Heart left ventricle (tissue), 16 donors: ENCODE measurements at regions not wholly inside any gene's neighbourhood (a gene's known extent, or its start where the extent isn't known, plus 50 kb on each side); places are given as distances from the start of the nearest gene placed in this dataset.

Experiments used
- ATAC-seq, 4 donors: fragments of 200-7000 bp; cut with Tn5 transposase; one replicate each; pipeline ENCODE4 v1.9.1; 2020 to 2022; ENCODE audit warnings: moderate library complexity in 4 of 4, mild to moderate bottlenecking in 3 of 4, moderate number of reproducible peaks in 1 of 4
- DNase-seq, 5 donors: peaks; one replicate each; pipeline ENCODE4 v3.0.0-alpha.2; 2020
- H3K27ac ChIP-seq, 12 donors: fragments of 200-600 bp; sonication (generic) in 4 of 12; one replicate each; pipeline versions ENCODE4 v1.5.0 to v1.8.0; 2016 to 2022; ENCODE audit warnings: mild to moderate bottlenecking in 2 of 12
- H3K27me3 ChIP-seq, 9 donors: fragments of 200-600 bp; sonication (generic) in 2 of 9; one replicate each; pipeline versions ENCODE4 v1.5.1 to v1.8.0; 2016 to 2022; ENCODE audit warnings: mild to moderate bottlenecking in 3 of 9
- H3K36me3 ChIP-seq, 9 donors: fragments of 200-600 bp; sonication (generic) in 2 of 9; one replicate each; pipeline versions ENCODE4 v1.5.0 to v1.8.0; 2018 to 2022; ENCODE audit warnings: mild to moderate bottlenecking in 2 of 9
- H3K4me1 ChIP-seq, 12 donors: fragments of 200-600 bp; sonication (generic) in 4 of 12; one replicate each; pipeline versions ENCODE4 v1.5.0 to v1.8.0; 2016 to 2022; ENCODE audit warnings: mild to moderate bottlenecking in 3 of 12
- H3K4me3 ChIP-seq, 12 donors: fragments of 200-600 bp; sonication (generic) in 4 of 12; one replicate each; pipeline versions ENCODE4 v1.5.0 to v1.8.0; 2017 to 2022; ENCODE audit warnings: mild to moderate bottlenecking in 9 of 12, moderate library complexity in 4 of 12
- H3K9me3 ChIP-seq, 12 donors: fragments of 200-600 bp; sonication (generic) in 4 of 12; one replicate each; pipeline versions ENCODE4 v1.5.0 to v1.8.0; 2016 to 2022; ENCODE audit warnings: mild to moderate bottlenecking in 1 of 12
- POLR2A ChIP-seq, 2 donors: fragments of 450-650 bp; IDR thresholded peaks; one replicate each; pipeline ENCODE4 v1.6.1; 2017; ENCODE audit warnings: antibody characterized with exemption in 2 of 2, mild to moderate bottlenecking in 2 of 2, moderate library complexity in 2 of 2
- WGBS, 4 donors: extraction: QIAGEN DNeasy Blood & Tissue Kit in 2 of 4; methylation state at CpG; one replicate each; pipeline versions ENCODE4 v1.1.5 to v1.1.7; 2013 to 2018; 5-methylcytosine and 5-hydroxymethylcytosine counted together
- intact Hi-C, 10 donors: fragments of 100-400 bp; cut with DNase I; formaldehyde crosslinking; loops; one replicate each; pipeline versions ENCODE4 v1.11.1 to v1.14.2; 2022
- TF ChIP-seq, protein P1 (sequence below), 12 donors: fragments of 200-600 bp; sonication (generic) in 4 of 12; IDR thresholded peaks; one replicate each; pipeline versions ENCODE4 v1.5.0 to v1.8.0; 2018 to 2022; ENCODE audit warnings: antibody characterized with exemption in 12 of 12, mild to moderate bottlenecking in 5 of 12
- donor health status: ischemic (EF 13 %, LVEDD 7.1; RV severe dilation, severe dysfunction).
- donor health status: healthy with polysubstance abuse.
- donor health status: DM: no; HTN: yes; CAD: no.
- donor health status: DM: no; HTN: no; CAD: no.
- donor health status: ischemic (EF 25% LVEDD 6.9; RV normal size, moderate dysfunction).
- donor health status: ischemic (EF 25% LVEDD 5.7; RV mildly dilated, moderate dysfunction).
- donor health status: healthy.
- donor health status: DM: yes; HTN: yes; CAD: no.
- donor health status: ischemic (EF 35%, LVEDD 5.7; RV mildly dilated, moderate dysfunction).
- donor health status: nonischemic (EF 11% LVEDD 7.7; RV severe dilation, severe dysfunction).
- donor health status: DM: yes; HTN: yes; CAD: no.
- donor health status: PGD.
- donor health status: ischemic (EF 29% LVEDD 5.4; RV normal size, mild dysfunction).
- donor health status: nonischemic (EF 23%, LVEDD 6.1; RV moderate dilation, normal function).

DNA sequence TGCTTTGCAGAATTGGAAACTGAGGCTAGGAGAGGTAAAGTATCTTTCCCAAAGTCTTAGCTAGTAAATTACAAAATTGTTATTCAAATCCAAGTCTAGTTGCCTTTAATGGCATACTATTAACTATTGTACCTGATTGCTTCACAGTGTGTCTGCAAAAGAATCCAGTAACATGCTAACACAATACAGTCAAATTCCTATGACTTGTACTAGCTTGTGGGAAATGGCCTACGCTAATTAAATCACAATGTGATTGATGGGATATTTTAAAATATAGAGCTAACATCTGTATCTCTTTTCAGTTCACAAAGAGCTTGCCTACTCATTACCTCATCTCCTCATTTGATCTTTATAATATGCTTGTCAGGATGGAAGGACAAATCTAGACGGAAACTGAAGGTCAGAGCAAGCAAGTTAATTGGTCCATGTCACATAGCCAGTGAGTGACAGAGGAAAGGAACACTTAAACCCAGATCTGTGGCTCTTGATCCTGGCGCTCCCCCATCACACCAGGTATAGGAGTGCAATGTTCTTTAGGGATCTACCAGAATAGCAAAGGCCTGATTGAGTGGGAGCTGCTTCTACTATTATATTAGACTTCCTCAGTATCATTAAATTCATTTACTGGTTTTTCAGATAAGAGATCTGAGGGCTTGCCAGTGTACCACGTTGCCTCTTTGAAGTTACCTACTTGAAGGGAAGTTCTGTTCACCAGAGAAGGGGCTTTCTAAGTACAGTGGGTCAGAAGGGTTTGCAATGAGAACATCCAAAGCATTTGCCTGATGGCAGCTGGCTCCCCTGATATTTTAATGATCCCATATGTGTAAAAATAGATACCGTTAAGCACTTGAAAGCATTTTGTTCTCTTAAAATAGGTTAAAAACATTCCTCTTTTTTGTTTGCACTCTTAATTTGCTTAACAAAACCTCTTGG lies 213.6 kb upstream of the SESN3 start:
- no peak overlapping the region for H3K27ac ChIP-seq
- H3K4me1 ChIP-seq: peaks cover 0 to 11% (median 0%) of the 10 kb centered on the region in 12 donors
- 60 to 67% (median 61%) methylated on average over 5 of the region's 5 CpGs for WGBS, 4 donors
- no peaks in the 10 kb centered on the region for H3K36me3 ChIP-seq
- DNase-seq (no peak), ATAC-seq (no peak)
- peaks cover 0 to 3% (median 0%) of the 10 kb centered on the region in 12 donors for H3K9me3 ChIP-seq
- no peaks in the 10 kb centered on the region for H3K27me3 ChIP-seq
- no peak overlapping the region for H3K4me3 ChIP-seq
- intact Hi-C loops: no loop called here
- TF ChIP-seq, protein P1, sequence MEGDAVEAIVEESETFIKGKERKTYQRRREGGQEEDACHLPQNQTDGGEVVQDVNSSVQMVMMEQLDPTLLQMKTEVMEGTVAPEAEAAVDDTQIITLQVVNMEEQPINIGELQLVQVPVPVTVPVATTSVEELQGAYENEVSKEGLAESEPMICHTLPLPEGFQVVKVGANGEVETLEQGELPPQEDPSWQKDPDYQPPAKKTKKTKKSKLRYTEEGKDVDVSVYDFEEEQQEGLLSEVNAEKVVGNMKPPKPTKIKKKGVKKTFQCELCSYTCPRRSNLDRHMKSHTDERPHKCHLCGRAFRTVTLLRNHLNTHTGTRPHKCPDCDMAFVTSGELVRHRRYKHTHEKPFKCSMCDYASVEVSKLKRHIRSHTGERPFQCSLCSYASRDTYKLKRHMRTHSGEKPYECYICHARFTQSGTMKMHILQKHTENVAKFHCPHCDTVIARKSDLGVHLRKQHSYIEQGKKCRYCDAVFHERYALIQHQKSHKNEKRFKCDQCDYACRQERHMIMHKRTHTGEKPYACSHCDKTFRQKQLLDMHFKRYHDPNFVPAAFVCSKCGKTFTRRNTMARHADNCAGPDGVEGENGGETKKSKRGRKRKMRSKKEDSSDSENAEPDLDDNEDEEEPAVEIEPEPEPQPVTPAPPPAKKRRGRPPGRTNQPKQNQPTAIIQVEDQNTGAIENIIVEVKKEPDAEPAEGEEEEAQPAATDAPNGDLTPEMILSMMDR (IDR thresholded peaks at IDR 0.05): no peak
- TF ChIP-seq POLR2A (IDR thresholded peaks at IDR 0.05): no peak

GRCh38 chr11:95443386-95443785 lies 212.4 kb upstream of the SESN3 start:
- no peak for TF ChIP-seq POLR2A (IDR thresholded peaks at IDR 0.05)
- TF ChIP-seq, protein P1 (IDR thresholded peaks at IDR 0.05): no peak

DNA sequence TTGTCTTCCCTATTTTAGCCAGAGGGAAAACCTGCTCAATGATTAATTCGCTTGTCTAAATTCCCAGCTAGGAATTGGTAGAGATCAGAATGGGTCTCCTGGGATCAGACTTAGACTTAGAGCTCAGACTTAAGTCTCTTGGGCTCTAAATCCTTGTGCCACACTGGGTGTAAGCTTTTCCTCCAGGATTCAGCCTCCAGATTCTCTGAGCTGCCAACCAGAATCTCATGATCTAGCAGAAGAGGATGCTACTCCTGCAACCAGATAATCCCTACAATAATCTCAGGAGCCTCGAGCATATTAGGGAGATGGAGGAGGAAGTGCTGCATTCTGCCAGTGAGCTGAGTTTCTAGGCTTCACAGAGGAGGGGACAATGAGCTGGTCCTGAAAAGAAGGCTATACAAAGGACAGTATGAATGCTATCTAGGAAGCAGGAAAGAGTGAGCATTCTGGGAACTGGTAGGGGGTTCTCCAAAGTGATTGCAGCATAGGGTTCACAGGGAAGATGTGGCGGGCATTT lies 211.6 kb upstream of the SESN3 start:
- Histone ChIP-seq H3K27ac (no peak overlapping the region), H3K36me3 (no peaks in the 10 kb centered on the region), H3K4me3 (no peak overlapping the region), H3K4me1 (peaks cover 0 to 11% (median 0%) of the 10 kb centered on the region in 12 donors), H3K9me3 (peaks cover 0 to 3% (median 0%) of the 10 kb centered on the region in 12 donors), H3K27me3 (no peaks in the 10 kb centered on the region)
- DNase-seq (no peak), ATAC-seq (no peak)
- WGBS, 4 donors: 77 to 95% (median 85%) methylated on average over 3 of the region's 3 CpGs
- TF ChIP-seq, protein P1 (IDR thresholded peaks at IDR 0.05): no peak
- TF ChIP-seq POLR2A (IDR thresholded peaks at IDR 0.05): no peak
- intact Hi-C loops: no loop called here

More at GRCh38 chr11:95443386-95443785, 212.4 kb upstream of the SESN3 start:
- peaks cover 0 to 3% (median 0%) of the 10 kb centered on the region in 12 donors for H3K9me3 ChIP-seq
- DNase-seq (no peak), ATAC-seq (no peak)
- no peak overlapping the region for H3K27ac ChIP-seq
- H3K4me3 ChIP-seq: no peak overlapping the region
- intact Hi-C loops: no loop called here
- peaks cover 0 to 11% (median 0%) of the 10 kb centered on the region in 12 donors for H3K4me1 ChIP-seq
- no peaks in the 10 kb centered on the region for H3K36me3 ChIP-seq
- WGBS, 4 donors: 92 to 95% (median 94%) methylated on average over 5 of the region's 5 CpGs
- no peaks in the 10 kb centered on the region for H3K27me3 ChIP-seq

DNA sequence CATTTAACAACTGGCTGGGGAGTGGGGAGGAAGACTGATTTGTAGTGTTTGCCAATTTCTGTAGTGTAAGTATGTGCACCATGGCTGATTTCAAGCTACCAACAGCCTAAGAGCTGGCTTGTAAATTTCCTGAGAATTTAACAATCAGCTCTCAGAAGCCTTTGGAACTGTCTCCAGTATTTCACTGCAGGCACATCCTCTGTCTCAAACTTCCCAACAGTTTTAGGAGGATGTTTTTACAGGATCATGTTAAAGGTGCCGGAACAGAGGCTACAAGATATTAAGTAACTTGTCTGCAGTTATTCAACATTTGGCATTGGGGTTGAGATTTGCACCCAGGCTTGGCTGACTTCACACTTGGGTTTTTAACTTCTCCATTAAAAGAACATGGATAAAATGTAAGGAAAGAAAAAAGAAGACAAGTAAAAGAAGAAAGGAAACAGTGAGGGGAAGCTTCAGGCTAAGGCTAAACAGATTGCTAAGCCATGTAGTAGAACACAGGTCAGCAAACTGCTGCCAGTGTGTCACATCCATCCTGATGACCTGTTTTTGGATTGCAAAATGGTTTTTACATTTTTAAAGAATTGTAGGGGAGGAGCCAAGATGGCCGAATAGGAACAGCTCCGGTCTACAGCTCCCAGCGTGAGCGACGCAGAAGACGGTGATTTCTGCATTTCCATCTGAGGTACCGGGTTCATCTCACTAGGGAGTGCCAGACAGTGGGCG lies 204.8 kb upstream of the SESN3 start:
- Histone ChIP-seq H3K9me3 (no peaks in the 10 kb centered on the region), H3K27ac (peak overlapping the region in 1 of 12 donors; percentile 38), H3K4me1 (peaks cover 0 to 8% (median 2%) of the 10 kb centered on the region in 12 donors), H3K4me3 (no peak overlapping the region), H3K27me3 (no peaks in the 10 kb centered on the region), H3K36me3 (no peaks in the 10 kb centered on the region)
- WGBS, 4 donors: 77 to 91% (median 85%) methylated on average over 6 to 8 of the region's 9 CpGs
- DNase-seq (no peak), ATAC-seq (no peak)
- intact Hi-C loops: no loop called here
- TF ChIP-seq, protein P1 (IDR thresholded peaks at IDR 0.05): no peak
- no peak for TF ChIP-seq POLR2A (IDR thresholded peaks at IDR 0.05)
